T-cell (primary cell): ENCODE measurements at regions not wholly inside any gene's neighbourhood (a gene's known extent, or its start where the extent isn't known, plus 50 kb on each side); places are given as distances from the start of the nearest gene placed in this dataset.

Experiments used
- ATAC-seq, 4 experiments: fragments of 200-7000 bp in 3 of 4; fragments of 150-1000 bp in 1 of 4; cut with Tn5 transposase; replicated peaks in 1 of 4; 1 replicate in 3 of 4; 2 replicates in 1 of 4; pipeline ENCODE4 v1.10.0; 2021; ENCODE audit warnings: moderate library complexity in 3 of 4, mild to moderate bottlenecking in 2 of 4, moderate number of reproducible peaks in 1 of 4
- CTCF ChIA-PET, 2 donors: fragments of 300-600 bp; sonication (Branson Sonifier 250); formaldehyde crosslinking; loops; one replicate each; lab custom pipeline; 2022; ENCODE audit warnings: antibody characterized with exemption in 2 of 2; lab: Charles Lee
- POLR2A ChIA-PET, 2 donors: fragments of 300-600 bp; sonication (Branson Sonifier 250); formaldehyde crosslinking; loops; one replicate each; lab custom pipeline; 2022; ENCODE audit warnings: antibody characterized with exemption in 2 of 2; lab: Charles Lee
- DNase-seq, 35 experiments: peaks; one replicate each; pipeline versions ENCODE4 v3.0.0 to v3.0.0-alpha.2; 2013 to 2023
- H3K27ac ChIP-seq: one replicate; pipeline ENCODE4 v1.5.1; 2013; ENCODE audit warnings: low read length
- H3K27me3 ChIP-seq, 2 experiments: replicated peaks in 1 of 2; 1 replicate in 1 of 2; 2 replicates in 1 of 2; pipeline versions ENCODE4 v1.6.1 to v1.7.0; 2013; ENCODE audit warnings: low read length in 1 of 2, mixed read lengths in 1 of 2; ENCODE audit not compliant: control insufficient read depth in 2 of 2, insufficient read depth in 2 of 2; ENCODE audit errors: extremely low read depth in 1 of 2
- H3K36me3 ChIP-seq, 2 donors: 1 replicate in 1 of 2; 2 replicates in 1 of 2; pipeline versions ENCODE4 v1.6.1 to v1.7.0; 2013; ENCODE audit warnings: low read length in 1 of 2; ENCODE audit not compliant: control insufficient read depth in 2 of 2, insufficient read depth in 1 of 2; ENCODE audit errors: extremely low read depth in 1 of 2
- H3K4me1 ChIP-seq, 2 experiments: 1 replicate in 1 of 2; 2 replicates in 1 of 2; pipeline versions ENCODE4 v1.6.1 to v1.7.0; 2013; ENCODE audit warnings: low read length in 2 of 2, mixed read lengths in 1 of 2; ENCODE audit not compliant: insufficient read depth in 2 of 2, control insufficient read depth in 1 of 2; ENCODE audit errors: extremely low read depth in 1 of 2
- H3K4me3 ChIP-seq, 2 donors: 1 replicate in 1 of 2; 2 replicates in 1 of 2; pipeline versions ENCODE4 v1.5.1 to v1.7.0; 2013; ENCODE audit warnings: mild to moderate bottlenecking in 2 of 2, low read length in 1 of 2, moderate library complexity in 1 of 2; ENCODE audit not compliant: control insufficient read depth in 1 of 2; ENCODE audit errors: extremely low read depth in 1 of 2
- H3K9me3 ChIP-seq: 2 replicates; pipeline ENCODE4 v1.7.0; 2013
- H3K27ac Mint-ChIP-seq, 2 donors: one replicate each; pipeline ENCODE4 v1.8.0; 2020 to 2021; ENCODE audit warnings: mild to moderate bottlenecking in 2 of 2, mixed read lengths in 2 of 2
- H3K27me3 Mint-ChIP-seq, 2 donors: one replicate each; pipeline ENCODE4 v1.8.0; 2021 to 2022; ENCODE audit warnings: mixed read lengths in 2 of 2
- H3K36me3 Mint-ChIP-seq: one replicate; pipeline ENCODE4 v1.8.0; 2021; ENCODE audit warnings: mixed read lengths
- H3K4me1 Mint-ChIP-seq, 3 donors: one replicate each; pipeline ENCODE4 v1.8.0; 2020 to 2022; ENCODE audit warnings: mixed read lengths in 3 of 3, mild to moderate bottlenecking in 1 of 3
- H3K4me3 Mint-ChIP-seq, 3 donors: one replicate each; pipeline ENCODE4 v1.8.0; 2020 to 2022; ENCODE audit warnings: mild to moderate bottlenecking in 3 of 3, mixed read lengths in 3 of 3, moderate library complexity in 3 of 3
- H3K9me3 Mint-ChIP-seq, 3 donors: one replicate each; pipeline ENCODE4 v1.8.0; 2020 to 2022; ENCODE audit warnings: mixed read lengths in 3 of 3
- WGBS: methylation state at CpG from one replicate; pipeline ENCODE4 v1.1.5; 2013; ENCODE audit warnings: missing lambda C conversion rate; ENCODE audit not compliant: insufficient coverage; 5-methylcytosine and 5-hydroxymethylcytosine counted together

- no peak overlapping the region for H3K4me3 ChIP-seq
- no peaks in the 10 kb centered on the region for H3K36me3 Mint-ChIP-seq
- ATAC-seq: no peak
- no peaks in the 10 kb centered on the region for H3K4me1 ChIP-seq
- H3K9me3 Mint-ChIP-seq: peaks cover 0 to 16% (median 0%) of the 10 kb centered on the region in 3 donors
- no peak for DNase-seq
- no peaks in the 10 kb centered on the region for H3K27me3 ChIP-seq
- no peaks in the 10 kb centered on the region for H3K4me1 Mint-ChIP-seq
- no CpG with 5 or more reads among the region's 1 CpG for WGBS
- CTCF ChIA-PET: no interaction called here
- H3K27ac Mint-ChIP-seq: no peak overlapping the region
- no peaks in the 10 kb centered on the region for H3K36me3 ChIP-seq
- no peaks in the 10 kb centered on the region for H3K9me3 ChIP-seq
- H3K27me3 Mint-ChIP-seq: no peaks in the 10 kb centered on the region
- POLR2A ChIA-PET: no interaction called here
- H3K27ac ChIP-seq: no peak overlapping the region
- no peak overlapping the region for H3K4me3 Mint-ChIP-seq
Measured at GRCh38 chr11:127191689-127192088, 191.1 kb upstream of the KIRREL3 start.

DNA sequence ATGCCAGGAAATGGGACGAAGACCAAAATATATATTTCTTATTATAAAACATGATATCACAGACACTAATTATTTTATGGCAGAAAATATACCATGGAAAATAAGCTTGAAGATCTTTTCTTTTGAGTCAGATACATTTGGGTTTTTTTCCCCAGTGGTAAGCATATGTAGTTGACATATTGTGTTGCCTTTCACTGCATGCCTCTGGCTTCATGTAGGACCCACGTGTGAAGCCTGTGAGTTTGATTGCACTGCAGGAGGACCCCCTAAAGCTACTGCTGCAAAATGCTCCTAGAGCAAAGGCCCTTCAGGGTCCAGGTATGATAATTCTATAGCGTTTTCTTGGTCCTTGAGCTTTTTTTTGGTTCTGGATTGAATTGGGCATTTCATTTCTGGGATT lies 190.7 kb upstream of the KIRREL3 start:
- ChIA-PET POLR2A (no interaction called here), CTCF (no interaction called here)
- no peak for ATAC-seq
- H3K27me3 ChIP-seq: peaks cover 0 to 2% of the 10 kb centered on the region in 2 experiments
- Mint-ChIP-seq H3K4me1 (no peaks in the 10 kb centered on the region), H3K27ac (no peak overlapping the region), H3K4me3 (no peak overlapping the region), H3K36me3 (no peaks in the 10 kb centered on the region), H3K27me3 (no peaks in the 10 kb centered on the region), H3K9me3 (peaks cover 0 to 16% (median 0%) of the 10 kb centered on the region in 3 donors)
- H3K4me1 ChIP-seq: no peaks in the 10 kb centered on the region
- H3K9me3 ChIP-seq: no peaks in the 10 kb centered on the region
- no peak overlapping the region for H3K4me3 ChIP-seq
- H3K27ac ChIP-seq: no peak overlapping the region
- H3K36me3 ChIP-seq: no peaks in the 10 kb centered on the region
- no peak for DNase-seq
- WGBS: 57% methylated on average over 1 of the region's 3 CpGs

- ATAC-seq (no peak), DNase-seq (no peak)
- WGBS: 89% methylated on average over 4 of the region's 8 CpGs
- no peaks in the 10 kb centered on the region for H3K36me3 ChIP-seq
- H3K4me1 ChIP-seq: no peaks in the 10 kb centered on the region
- Mint-ChIP-seq H3K36me3 (no peaks in the 10 kb centered on the region), H3K9me3 (peaks cover 0 to 3% (median 0%) of the 10 kb centered on the region in 3 donors), H3K27ac (no peak overlapping the region), H3K4me1 (no peaks in the 10 kb centered on the region), H3K4me3 (no peak overlapping the region), H3K27me3 (no peaks in the 10 kb centered on the region)
- H3K4me3 ChIP-seq: no peak overlapping the region
- no peak overlapping the region for H3K27ac ChIP-seq
- H3K27me3 ChIP-seq: peaks cover 0 to 2% of the 10 kb centered on the region in 2 experiments
- ChIA-PET POLR2A (no interaction called here), CTCF (no interaction called here)
- H3K9me3 ChIP-seq: no peaks in the 10 kb centered on the region
Measured at GRCh38 chr11:127182586-127183203, 182.1 kb upstream of the KIRREL3 start.

DNA sequence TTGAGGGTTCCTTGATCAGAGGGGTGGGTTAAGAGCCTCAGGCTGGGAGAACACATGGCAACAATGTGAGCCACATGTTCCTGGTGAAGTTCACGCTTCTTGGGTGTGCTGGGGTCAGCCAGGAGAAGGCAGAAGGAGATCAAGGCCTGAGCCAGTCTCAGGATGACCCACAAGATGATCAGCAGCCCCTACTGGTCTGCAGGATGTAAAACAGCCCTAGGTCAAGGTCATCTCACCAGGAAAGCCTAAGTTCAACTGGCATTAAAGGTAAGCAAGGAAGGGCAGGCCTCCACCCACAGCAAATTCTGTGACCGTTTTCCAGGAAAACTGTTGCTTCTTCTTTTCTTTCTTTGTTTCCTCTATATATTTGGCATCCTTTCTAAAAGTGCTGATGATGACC lies 156.7 kb upstream of the KIRREL3 start:
- DNase-seq: no peak
- peaks cover 0 to 2% of the 10 kb centered on the region in 2 experiments for H3K27me3 ChIP-seq
- H3K27me3 Mint-ChIP-seq: peaks cover 0 to 3% of the 10 kb centered on the region in 2 donors
- H3K27ac Mint-ChIP-seq: no peak overlapping the region
- WGBS: 47% methylated on average over 2 of the region's 2 CpGs
- no peak overlapping the region for H3K4me3 ChIP-seq
- H3K4me1 ChIP-seq: no peaks in the 10 kb centered on the region
- H3K27ac ChIP-seq: no peak overlapping the region
- H3K9me3 Mint-ChIP-seq: no peaks in the 10 kb centered on the region
- CTCF ChIA-PET: no interaction called here
- no peak for ATAC-seq
- H3K4me1 Mint-ChIP-seq: no peaks in the 10 kb centered on the region
- H3K36me3 ChIP-seq: no peaks in the 10 kb centered on the region
- H3K4me3 Mint-ChIP-seq: no peak overlapping the region
- POLR2A ChIA-PET: no interaction called here
- no peaks in the 10 kb centered on the region for H3K9me3 ChIP-seq
- H3K36me3 Mint-ChIP-seq: no peaks in the 10 kb centered on the region

GRCh38 chr11:127149410-127149809 lies 148.8 kb upstream of the KIRREL3 start:
- Histone ChIP-seq H3K4me3 (no peak overlapping the region), H3K4me1 (no peaks in the 10 kb centered on the region), H3K27me3 (peaks cover 0 to 2% of the 10 kb centered on the region in 2 experiments), H3K27ac (no peak overlapping the region), H3K9me3 (no peaks in the 10 kb centered on the region), H3K36me3 (no peaks in the 10 kb centered on the region)
- 60% methylated on average over 1 of the region's 1 CpG for WGBS
- no peak for ATAC-seq
- H3K27me3 Mint-ChIP-seq: peaks cover 0 to 9% of the 10 kb centered on the region in 2 donors
- DNase-seq: no peak
- peaks cover 0 to 2% (median 1%) of the 10 kb centered on the region in 3 donors for H3K9me3 Mint-ChIP-seq
- no peaks in the 10 kb centered on the region for H3K36me3 Mint-ChIP-seq
- H3K27ac Mint-ChIP-seq: no peak overlapping the region
- CTCF ChIA-PET: no interaction called here
- POLR2A ChIA-PET: no interaction called here
- no peak overlapping the region for H3K4me3 Mint-ChIP-seq
- no peaks in the 10 kb centered on the region for H3K4me1 Mint-ChIP-seq

GRCh38 chr11:127143251-127143650 lies 142.7 kb upstream of the KIRREL3 start:
- Mint-ChIP-seq H3K27ac (no peak overlapping the region), H3K27me3 (peaks cover 0 to 14% of the 10 kb centered on the region in 2 donors), H3K36me3 (no peaks in the 10 kb centered on the region), H3K9me3 (peaks cover 0 to 4% (median 2%) of the 10 kb centered on the region in 3 donors), H3K4me3 (no peak overlapping the region), H3K4me1 (no peaks in the 10 kb centered on the region)
- Histone ChIP-seq H3K4me3 (no peak overlapping the region), H3K9me3 (no peaks in the 10 kb centered on the region), H3K36me3 (no peaks in the 10 kb centered on the region), H3K27me3 (no peaks in the 10 kb centered on the region), H3K4me1 (no peaks in the 10 kb centered on the region), H3K27ac (no peak overlapping the region)
- no peak for DNase-seq
- ATAC-seq: no peak
- ChIA-PET CTCF (no interaction called here), POLR2A (interaction anchor here in 1 of 2 donors (0.9 kb wide), 1 partner anchor 21 kb away, joined by 3 read pairs; no protein-coding TSS in a partner anchor)
- 93% methylated on average over 6 of the region's 7 CpGs for WGBS
